HEK293 (cell line): ENCODE measurements at regions not wholly inside any gene's neighbourhood (a gene's known extent, or its start where the extent isn't known, plus 50 kb on each side); places are given as distances from the start of the nearest gene placed in this dataset.

Source experiments
- ZNF654 ChIP-seq: fragments of 450-650 bp; formaldehyde crosslinking; IDR thresholded peaks from 2 replicates; pipeline ENCODE4 v1.5.1; 2016; ENCODE audit warnings: low read depth, missing biosample characterization, missing genetic modification characterization
- TF ChIP-seq, protein P1 (sequence below): fragments of 450-650 bp; IDR thresholded peaks from 2 replicates; pipeline ENCODE4 v1.5.1; 2018; ENCODE audit warnings: missing biosample characterization, missing genetic modification characterization

DNA sequence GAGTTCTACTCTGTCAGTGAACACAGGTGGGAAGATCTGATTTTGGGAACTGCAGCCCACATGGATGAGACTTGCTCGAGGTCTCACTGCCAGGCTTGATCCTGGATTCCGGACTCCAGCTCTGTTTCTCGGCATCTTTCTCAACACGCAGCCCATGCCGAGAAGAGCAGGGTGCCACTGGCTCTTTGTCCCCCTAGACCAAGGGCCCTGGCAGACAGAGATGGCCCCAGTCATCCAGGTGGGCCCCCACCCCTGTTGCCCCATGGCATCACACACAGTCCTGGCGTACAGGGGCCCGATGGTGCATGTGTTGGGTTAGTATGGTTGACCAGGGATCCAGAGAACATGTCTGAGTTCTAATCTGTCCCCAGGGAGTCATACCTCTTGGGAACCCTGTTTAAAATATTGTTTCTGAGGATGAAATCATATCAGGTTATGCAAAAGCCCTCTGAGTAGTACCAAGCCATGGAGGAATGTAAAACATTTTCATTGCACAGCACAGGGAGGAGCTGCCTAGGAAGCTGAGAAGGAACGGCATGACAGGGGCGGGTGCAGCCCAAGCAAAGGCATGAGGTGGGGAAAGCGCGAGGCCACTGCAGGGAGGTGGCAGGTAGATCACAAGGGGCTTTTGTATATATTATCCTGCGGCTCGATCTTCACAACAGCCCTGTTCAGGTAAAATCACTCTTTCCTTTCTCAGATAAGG lies 320.6 kb downstream of the UACA start:
- TF ChIP-seq ZNF654 (tag by site-specific recombination) = no peak
- TF ChIP-seq, protein P1, sequence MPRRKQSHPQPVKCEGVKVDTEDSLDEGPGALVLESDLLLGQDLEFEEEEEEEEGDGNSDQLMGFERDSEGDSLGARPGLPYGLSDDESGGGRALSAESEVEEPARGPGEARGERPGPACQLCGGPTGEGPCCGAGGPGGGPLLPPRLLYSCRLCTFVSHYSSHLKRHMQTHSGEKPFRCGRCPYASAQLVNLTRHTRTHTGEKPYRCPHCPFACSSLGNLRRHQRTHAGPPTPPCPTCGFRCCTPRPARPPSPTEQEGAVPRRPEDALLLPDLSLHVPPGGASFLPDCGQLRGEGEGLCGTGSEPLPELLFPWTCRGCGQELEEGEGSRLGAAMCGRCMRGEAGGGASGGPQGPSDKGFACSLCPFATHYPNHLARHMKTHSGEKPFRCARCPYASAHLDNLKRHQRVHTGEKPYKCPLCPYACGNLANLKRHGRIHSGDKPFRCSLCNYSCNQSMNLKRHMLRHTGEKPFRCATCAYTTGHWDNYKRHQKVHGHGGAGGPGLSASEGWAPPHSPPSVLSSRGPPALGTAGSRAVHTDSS (tag by site-specific recombination) = no peak
